MM.1S (cell line): ENCODE measurements at regions not wholly inside any gene's neighbourhood (a gene's known extent, or its start where the extent isn't known, plus 50 kb on each side); places are given as distances from the start of the nearest gene placed in this dataset.

ENCODE experiments used
- EZH2 ChIP-seq: fragments of 300-600 bp; sonication (generic); optimal IDR thresholded peaks from 2 replicates; pipeline ENCODE3; 2017; ENCODE audit warnings: low read depth, mild to moderate bottlenecking, antibody characterized with exemption, low read length, mixed read lengths
- EZH2phosphoT487 ChIP-seq: fragments of 300-600 bp; sonication (generic); IDR thresholded peaks from 2 replicates; pipeline ENCODE4 v1.6.1; 2018; ENCODE audit warnings: antibody characterized with exemption, low read length
- TF ChIP-seq, protein P1 (sequence below): fragments of 300-600 bp; sonication (generic); IDR thresholded peaks from 2 replicates; pipeline ENCODE4 v1.5.1; 2016; ENCODE audit warnings: antibody characterized with exemption, low read length, mixed read lengths

DNA sequence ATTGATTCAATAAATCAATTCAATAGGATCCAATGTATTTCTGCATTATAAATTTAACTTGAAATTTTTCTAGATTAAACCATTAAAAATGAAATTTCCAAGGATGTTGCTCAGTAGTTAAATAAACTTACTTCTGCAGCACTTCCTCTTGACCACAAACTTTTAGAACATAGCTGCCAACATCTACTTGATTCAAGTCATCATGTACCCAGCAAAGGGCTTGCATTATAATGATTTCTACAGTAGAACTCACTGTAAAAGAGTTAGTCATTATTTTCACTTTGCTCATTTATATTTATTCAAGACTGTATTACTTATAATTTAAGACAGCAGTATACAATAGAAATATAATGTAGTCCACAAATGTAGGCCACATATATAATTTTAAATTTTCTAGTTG is 59.2 kb downstream of the PIK3C2A start:
- TF ChIP-seq, protein P1, sequence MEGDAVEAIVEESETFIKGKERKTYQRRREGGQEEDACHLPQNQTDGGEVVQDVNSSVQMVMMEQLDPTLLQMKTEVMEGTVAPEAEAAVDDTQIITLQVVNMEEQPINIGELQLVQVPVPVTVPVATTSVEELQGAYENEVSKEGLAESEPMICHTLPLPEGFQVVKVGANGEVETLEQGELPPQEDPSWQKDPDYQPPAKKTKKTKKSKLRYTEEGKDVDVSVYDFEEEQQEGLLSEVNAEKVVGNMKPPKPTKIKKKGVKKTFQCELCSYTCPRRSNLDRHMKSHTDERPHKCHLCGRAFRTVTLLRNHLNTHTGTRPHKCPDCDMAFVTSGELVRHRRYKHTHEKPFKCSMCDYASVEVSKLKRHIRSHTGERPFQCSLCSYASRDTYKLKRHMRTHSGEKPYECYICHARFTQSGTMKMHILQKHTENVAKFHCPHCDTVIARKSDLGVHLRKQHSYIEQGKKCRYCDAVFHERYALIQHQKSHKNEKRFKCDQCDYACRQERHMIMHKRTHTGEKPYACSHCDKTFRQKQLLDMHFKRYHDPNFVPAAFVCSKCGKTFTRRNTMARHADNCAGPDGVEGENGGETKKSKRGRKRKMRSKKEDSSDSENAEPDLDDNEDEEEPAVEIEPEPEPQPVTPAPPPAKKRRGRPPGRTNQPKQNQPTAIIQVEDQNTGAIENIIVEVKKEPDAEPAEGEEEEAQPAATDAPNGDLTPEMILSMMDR, result no peak
- TF ChIP-seq EZH2phosphoT487, result no peak
- TF ChIP-seq EZH2, result no peak
